ACC112 (cell line): ENCODE measurements at regions not wholly inside any gene's neighbourhood (a gene's known extent, or its start where the extent isn't known, plus 50 kb on each side); places are given as distances from the start of the nearest gene placed in this dataset.
"Not testable (repeated sequence)": the region's sequence is repeated elsewhere in the genome, so short reads cannot be mapped to it uniquely, and the experiment has no call there.

Experiments used
- H2AFZ ChIP-seq: fragments of 200-600 bp; sonication (generic); one replicate; pipeline ENCODE4 v1.6.0; 2017; ENCODE audit warnings: antibody characterized with exemption, low read length; ENCODE audit not compliant: unreplicated experiment
- H3K27ac ChIP-seq: fragments of 200-600 bp; sonication (generic); 2 replicates; pipeline ENCODE4 v1.5.1; 2014; ENCODE audit warnings: low read depth, mild to moderate bottlenecking, antibody characterized with exemption, low read length, moderate library complexity
- H3K27me3 ChIP-seq: fragments of 200-600 bp; sonication (generic); 2 replicates; pipeline ENCODE4 v1.6.1; 2014; ENCODE audit warnings: mild to moderate bottlenecking, antibody characterized with exemption, low read length, moderate library complexity, mixed read lengths; ENCODE audit not compliant: insufficient read depth
- H3K36me3 ChIP-seq: fragments of 200-600 bp; sonication (generic); 2 replicates; pipeline ENCODE4 v1.6.1; 2016; ENCODE audit warnings: mild to moderate bottlenecking, antibody characterized with exemption, low read length, moderate library complexity, mixed read lengths; ENCODE audit not compliant: insufficient read depth
- H3K4me1 ChIP-seq: fragments of 200-600 bp; sonication (generic); one replicate; pipeline ENCODE4 v1.6.1; 2016; ENCODE audit warnings: low read length, mixed read lengths; ENCODE audit not compliant: insufficient read depth, unreplicated experiment, control insufficient read depth
- H3K4me3 ChIP-seq: fragments of 200-600 bp; sonication (generic); 2 replicates; pipeline ENCODE4 v1.5.1; 2014; ENCODE audit warnings: mild to moderate bottlenecking, low read depth, low read length
- H3K79me2 ChIP-seq: fragments of 200-600 bp; sonication (generic); one replicate; pipeline ENCODE4 v1.6.0; 2016; ENCODE audit warnings: low read length; ENCODE audit not compliant: control insufficient read depth, unreplicated experiment, insufficient read depth

DNA sequence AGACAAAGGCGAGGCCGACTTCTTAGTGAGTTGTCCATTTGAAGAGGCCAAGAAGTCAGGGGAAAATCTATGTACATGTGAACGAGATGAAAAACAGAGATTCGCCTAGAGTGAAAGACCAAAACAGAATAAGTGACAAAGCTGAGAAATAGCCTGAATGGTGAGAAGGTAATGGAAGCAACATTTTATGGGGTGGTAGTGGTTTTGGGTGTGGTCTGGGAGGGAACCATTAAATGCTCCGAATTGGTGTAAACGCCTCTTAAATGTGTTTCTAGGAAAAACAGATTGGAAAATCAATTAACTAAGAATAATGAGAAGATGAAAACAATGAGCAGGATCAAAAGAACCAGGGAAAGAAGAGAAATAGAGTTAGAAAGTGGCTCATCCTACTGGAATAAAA, 83.8 kb upstream of the MANSC4 start:
- H3K79me2 ChIP-seq, result no peaks in the 10 kb centered on the region
- H3K4me1 ChIP-seq, result peaks cover 35% of the 10 kb centered on the region
- no peaks in the 10 kb centered on the region for H3K36me3 ChIP-seq
- no peaks in the 10 kb centered on the region for H3K27me3 ChIP-seq
- H3K4me3 ChIP-seq, result no peak overlapping the region
- no peak overlapping the region for H3K27ac ChIP-seq
- H2AFZ ChIP-seq, result no peak overlapping the region

DNA sequence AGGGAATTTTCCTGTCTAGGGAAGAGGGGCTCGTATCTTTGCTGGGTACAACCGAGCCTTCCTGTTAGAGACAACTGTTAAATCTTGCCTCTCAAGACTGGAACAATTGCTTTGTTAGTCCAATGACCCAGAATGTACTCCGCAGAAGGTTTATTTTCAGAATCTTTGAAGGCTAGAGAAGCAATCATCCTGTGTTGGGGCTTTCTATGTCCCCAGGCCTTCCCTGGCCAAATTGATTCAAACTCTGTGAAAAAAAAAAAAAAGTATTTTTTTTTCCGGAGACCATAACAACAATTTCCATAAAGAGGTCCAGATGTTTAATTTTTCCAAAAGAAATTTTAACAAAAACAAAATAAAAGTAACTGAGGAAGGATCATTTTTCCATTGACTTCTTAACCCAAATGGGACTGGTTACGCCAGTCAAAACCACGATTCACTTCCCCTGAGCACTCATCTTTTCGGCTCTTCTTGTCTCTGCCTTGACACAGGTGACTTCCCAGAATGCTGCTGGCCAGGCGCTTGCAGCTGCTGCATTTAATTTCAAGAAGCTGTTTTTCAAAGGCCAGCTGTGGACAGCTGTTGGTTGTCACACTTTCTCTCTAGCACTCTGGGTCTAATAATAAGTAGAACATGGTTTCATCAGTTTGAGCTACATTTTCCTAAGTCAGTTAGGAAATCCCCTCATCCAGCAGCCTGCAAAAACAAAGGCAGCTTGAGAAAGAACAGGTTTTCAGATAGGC, 81.6 kb upstream of the MANSC4 start:
- Histone ChIP-seq H3K27me3 (no peaks in the 10 kb centered on the region), H3K27ac (no peak overlapping the region), H3K4me3 (no peak overlapping the region), H3K79me2 (no peaks in the 10 kb centered on the region), H3K4me1 (peaks cover 23% of the 10 kb centered on the region), H3K36me3 (no peaks in the 10 kb centered on the region), H2AFZ (peak overlapping the region; percentile 0)

DNA sequence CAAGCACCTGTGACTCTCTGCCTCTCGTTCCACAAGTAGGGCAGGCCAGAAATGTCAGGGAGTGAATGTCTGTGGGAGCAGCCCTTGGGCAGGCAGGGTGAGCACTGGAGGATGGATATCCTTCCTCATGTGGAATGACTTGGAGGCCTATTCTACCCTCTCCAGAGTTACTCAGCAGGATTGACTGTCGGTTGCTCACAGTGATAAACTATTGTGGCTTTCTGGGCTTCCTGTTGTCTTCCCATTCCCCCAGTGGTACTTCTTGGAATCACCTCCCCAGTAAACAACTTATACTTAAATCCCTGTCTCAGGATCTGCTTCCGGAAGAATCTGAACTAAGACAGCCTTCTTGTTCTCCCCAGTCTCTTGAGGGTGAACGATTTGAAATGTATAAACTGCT, 79.6 kb upstream of the MANSC4 start:
- Histone ChIP-seq H3K79me2 (no peaks in the 10 kb centered on the region), H3K27ac (no peak overlapping the region), H3K27me3 (no peaks in the 10 kb centered on the region), H2AFZ (no peak overlapping the region), H3K4me3 (no peak overlapping the region), H3K36me3 (no peaks in the 10 kb centered on the region), H3K4me1 (peaks cover 6% of the 10 kb centered on the region)

DNA sequence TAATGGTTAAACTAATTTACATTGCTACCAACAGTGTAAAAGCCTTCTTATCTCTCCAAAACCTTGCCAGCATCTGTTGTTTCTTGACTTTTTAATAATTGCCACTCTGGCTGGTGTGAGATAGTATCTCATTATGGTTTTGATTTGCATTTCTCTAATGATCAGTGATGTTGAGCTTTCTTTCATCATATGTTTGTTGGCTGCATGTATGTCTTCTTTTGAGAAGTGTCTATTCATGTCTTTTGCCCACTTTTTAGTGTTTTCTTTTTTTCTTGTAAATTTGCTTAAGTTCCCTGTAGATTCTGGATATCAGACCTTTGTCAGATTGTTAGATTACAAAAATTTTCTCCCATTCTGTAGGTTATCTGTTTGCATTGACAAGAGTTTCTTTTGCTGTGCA, 77.0 kb upstream of the MANSC4 start:
- not testable (repeated sequence) for H2AFZ ChIP-seq

DNA sequence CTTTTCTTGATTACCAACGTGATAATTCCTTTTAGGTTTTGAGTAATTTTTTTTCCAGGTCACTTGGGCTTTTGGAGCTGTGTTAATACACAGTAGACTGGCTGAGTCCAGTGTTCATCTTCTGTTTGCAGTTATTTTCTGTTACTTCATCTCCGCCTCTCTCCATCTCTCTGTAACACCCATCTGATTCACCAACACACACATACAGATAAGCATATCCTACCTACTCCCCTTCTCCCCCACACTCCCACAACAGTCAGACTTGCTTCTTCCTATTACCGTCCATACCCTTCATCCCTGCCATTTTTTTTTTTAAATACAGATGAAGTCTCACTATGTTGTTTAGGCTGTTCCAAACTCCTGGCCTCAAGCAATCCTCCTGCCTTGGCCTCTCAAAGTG, 72.7 kb upstream of the MANSC4 start:
- no peaks in the 10 kb centered on the region for H3K4me1 ChIP-seq
- H3K27ac ChIP-seq, result no peak overlapping the region
- H3K4me3 ChIP-seq, result no peak overlapping the region
- no peaks in the 10 kb centered on the region for H3K36me3 ChIP-seq
- H3K79me2 ChIP-seq, result no peaks in the 10 kb centered on the region
- H2AFZ ChIP-seq, result no peak overlapping the region
- H3K27me3 ChIP-seq, result 0 out of 2 replicates have a peak, but pooled peaks cover 6% of the 10 kb centered on the region

More for the DNA sequence above, 77.0 kb upstream of the MANSC4 start:
- not testable (repeated sequence) for H3K36me3 ChIP-seq, H3K27ac ChIP-seq, H3K79me2 ChIP-seq, H3K27me3 ChIP-seq, H3K4me1 ChIP-seq, H3K4me3 ChIP-seq
